ENCODE measurements at regions not wholly inside any gene's neighbourhood (a gene's known extent, or its start where the extent isn't known, plus 50 kb on each side); places are given as distances from the start of the nearest gene placed in this dataset.
"Not testable (repeated sequence)": the region's sequence is repeated elsewhere in the genome, so short reads cannot be mapped to it uniquely, and the experiment has no call there.

GRCh38 chr2:38463752-38464151 is 86.7 kb upstream of the ATL2 start:
- intact Hi-C loops (cut with DNase I) = no loop called here
- no peak for DNase-seq (ENCODE audit: low spot score)

DNA sequence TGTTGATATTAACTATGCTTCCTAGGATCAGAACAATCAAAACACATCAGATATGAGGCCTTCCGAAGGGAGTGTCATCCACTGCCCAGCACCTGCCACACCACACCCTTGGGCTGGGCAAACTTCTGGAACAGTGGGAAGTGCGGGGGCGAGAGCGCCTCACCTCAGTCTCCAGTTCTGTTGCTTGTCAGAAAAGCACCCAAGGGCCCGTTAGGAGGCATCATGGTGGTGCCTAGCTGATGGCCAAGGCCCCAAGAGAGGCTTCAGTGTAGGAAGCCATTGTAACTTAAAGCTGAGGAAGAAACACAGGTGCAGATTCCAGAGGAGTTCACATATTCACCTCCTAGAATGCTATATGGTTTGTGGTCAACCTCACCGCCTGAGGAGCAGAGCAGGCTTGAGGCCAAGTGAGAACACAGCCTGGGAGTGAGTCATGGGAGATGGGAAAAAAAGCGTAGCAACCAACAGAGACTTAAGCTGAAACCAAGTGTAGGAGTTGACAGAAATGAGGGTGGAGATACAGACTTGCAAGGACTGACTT is 85.1 kb upstream of the ATL2 start:
- intact Hi-C loops (cut with DNase I) = no loop called here
- no peak for DNase-seq (ENCODE audit: low spot score)

- intact Hi-C loops (cut with DNase I) = no loop called here
- no peak for DNase-seq (ENCODE audit: low spot score)
Observed at GRCh38 chr2:38461470-38461869, 84.4 kb upstream of the ATL2 start.

GRCh38 chr2:38460313-38460712 is 83.2 kb upstream of the ATL2 start:
- intact Hi-C loops (cut with DNase I) = no loop called here

DNA sequence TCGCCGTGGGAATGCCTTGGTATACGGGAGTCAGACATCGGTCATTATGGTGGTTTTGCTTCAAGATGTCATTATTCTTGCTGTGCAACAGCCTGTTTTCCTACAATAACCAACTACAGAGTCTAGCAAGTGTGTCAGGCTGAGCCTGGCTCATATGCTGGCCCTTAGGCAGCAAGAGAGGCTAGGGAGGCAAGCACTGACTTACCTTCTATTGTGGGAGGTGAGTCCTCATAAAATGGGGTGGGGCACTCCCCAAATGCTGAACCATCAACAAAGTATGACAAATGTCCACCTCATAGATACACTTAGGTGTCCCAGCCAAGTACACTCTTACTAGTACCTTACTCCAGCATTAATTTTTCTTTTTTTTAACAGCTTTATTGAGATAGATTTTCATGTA is 77.0 kb upstream of the ATL2 start:
- intact Hi-C loops (cut with DNase I) = no loop called here
- DNase-seq (ENCODE audit: low spot score) = no peak

More at GRCh38 chr2:38460313-38460712, 83.2 kb upstream of the ATL2 start:
- DNase-seq (ENCODE audit: low spot score) = no peak

DNA sequence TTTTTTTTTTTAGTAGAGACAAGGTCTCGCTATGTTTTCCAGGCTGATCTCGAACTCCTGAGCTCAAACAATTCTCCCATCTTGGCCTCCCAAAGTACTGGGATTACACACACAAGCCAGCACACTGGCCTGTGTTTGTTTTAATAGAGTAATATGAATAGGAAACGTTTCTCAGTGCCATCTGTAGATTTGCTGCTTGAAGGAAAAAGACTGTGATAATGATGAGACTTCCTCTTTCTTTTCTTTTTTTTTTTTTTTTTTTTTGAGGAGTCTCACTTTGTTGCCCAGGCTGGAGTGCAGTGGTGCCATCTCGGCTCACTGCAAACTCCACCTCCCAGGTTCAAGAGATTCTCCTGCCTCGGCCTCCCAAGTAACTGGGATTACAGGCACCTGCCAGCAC is 74.7 kb upstream of the ATL2 start:
- intact Hi-C loops (cut with DNase I); DNase-seq (ENCODE audit: low spot score): not testable (repeated sequence)

DNA sequence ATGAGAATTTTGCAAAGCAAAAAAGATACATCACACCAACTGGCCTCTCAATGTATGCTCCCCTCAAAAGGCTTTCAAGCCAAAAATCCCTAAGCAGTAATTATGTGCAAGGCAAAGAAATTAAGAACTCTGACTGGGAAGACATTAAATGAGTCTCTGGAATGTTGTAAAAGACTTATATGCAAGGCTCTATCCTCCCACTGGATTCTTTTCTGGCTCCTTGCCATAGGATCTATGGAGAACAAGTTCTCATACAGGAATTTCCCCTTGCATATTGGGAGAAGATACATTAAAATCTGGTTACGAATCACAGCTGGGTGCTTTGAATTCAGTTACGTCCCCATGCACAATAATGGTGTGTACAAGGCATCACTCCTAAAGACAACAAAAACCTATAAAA is 73.4 kb upstream of the ATL2 start:
- DNase-seq (ENCODE audit: low spot score) = no peak
- intact Hi-C loops (cut with DNase I) = no loop called here

DNA sequence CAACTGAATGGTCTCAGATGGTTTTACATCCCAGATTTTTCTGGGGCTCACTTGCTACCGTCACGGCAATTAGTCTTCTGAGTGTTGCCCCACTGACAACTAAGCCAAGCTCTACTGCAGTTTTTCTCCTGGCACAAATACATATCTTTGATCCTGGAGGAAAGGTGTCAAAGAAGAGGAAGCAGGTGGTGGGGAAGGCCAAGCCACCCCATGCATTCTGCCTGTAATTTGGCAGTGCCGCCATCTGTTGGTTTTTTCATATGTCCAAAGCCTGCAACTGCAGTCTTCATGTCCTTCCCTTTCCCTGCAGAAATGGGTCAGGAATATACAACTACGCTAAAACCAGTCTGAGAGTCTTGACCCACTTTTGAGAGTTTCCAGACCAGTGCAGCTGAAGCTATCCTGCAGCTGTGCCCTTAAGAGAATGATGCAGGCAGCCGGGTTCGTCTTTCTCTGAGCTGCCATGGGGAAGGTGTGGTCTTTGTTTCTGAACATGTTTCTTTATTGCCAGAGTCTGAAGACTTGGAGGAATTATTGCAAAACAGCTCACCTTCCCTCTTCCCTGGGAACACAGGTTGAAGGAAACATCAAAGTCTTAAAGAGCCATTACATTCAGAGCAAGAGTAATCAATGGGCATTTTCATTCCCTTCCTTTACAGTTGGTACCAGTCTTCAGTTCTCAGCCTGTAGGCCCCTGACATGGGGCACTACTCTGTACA is 71.8 kb upstream of the ATL2 start:
- intact Hi-C loops (cut with DNase I) = no loop called here
- peak; percentile 10 for DNase-seq (ENCODE audit: low spot score)

- intact Hi-C loops (cut with DNase I) = no loop called here
- DNase-seq (ENCODE audit: low spot score) = no peak
Observed at GRCh38 chr2:38446906-38447561, 70.0 kb upstream of the ATL2 start.

GRCh38 chr2:38446418-38446817 is 69.3 kb upstream of the ATL2 start:
- intact Hi-C loops (cut with DNase I) = no loop called here

GRCh38 chr2:38444247-38444646 is 67.2 kb upstream of the ATL2 start:
- intact Hi-C loops (cut with DNase I) = no loop called here
- DNase-seq (ENCODE audit: low spot score) = no peak

More at GRCh38 chr2:38446418-38446817, 69.3 kb upstream of the ATL2 start:
- DNase-seq (ENCODE audit: low spot score) = no peak

GRCh38 chr2:38442643-38443541 is 65.8 kb upstream of the ATL2 start:
- peak; percentile 28 for DNase-seq (ENCODE audit: low spot score)
- intact Hi-C loops (cut with DNase I) = no loop called here

GRCh38 chr2:38441346-38441745 is 64.3 kb upstream of the ATL2 start:
- DNase-seq (ENCODE audit: low spot score) = peak; percentile 35
- intact Hi-C loops (cut with DNase I) = no loop called here

DNA sequence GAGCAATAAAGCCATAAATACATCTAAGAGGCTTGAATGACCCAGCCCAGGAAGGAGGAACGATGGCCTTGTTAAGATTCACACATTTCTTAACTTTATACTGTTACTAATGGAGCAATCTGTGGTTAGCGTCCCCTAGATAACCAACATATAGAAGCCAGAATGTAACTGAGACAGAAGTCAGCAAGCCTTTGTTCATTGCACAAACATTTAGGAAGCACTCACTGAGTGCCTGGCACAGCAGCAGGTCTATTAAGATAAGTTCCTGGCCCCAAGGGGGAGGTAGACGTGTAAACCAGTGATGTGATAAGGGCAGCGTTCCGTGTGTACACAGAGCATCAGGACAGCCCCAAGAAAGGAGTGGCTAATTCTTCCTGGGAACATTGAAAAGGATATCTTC is 63.6 kb upstream of the ATL2 start:
- intact Hi-C loops (cut with DNase I) = no loop called here
- DNase-seq (ENCODE audit: low spot score) = peak; percentile 35

DNA sequence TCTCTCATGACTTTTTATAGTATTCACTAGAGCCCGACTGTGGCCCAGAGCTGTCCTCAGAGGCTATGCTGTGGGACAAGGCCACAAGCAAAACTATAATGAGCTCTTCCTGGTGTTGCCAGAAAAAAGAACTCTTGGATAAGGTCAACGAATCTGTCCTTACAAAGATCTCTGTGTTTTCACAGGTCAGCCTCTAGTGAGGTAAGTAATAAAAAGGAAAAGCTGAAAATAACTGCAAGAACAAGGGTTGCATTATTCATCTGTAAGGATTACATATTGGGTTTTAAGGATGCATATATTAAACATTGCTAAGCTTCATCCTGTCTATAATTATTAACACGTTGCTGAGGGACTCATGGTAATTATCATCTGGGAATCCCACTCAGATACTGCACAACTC is 62.8 kb upstream of the ATL2 start:
- no peak for DNase-seq (ENCODE audit: low spot score)
- intact Hi-C loops (cut with DNase I) = no loop called here

- intact Hi-C loops (cut with DNase I) = no loop called here
- peak; percentile 10 for DNase-seq (ENCODE audit: low spot score)
Observed at GRCh38 chr2:38438883-38439612, 62.0 kb upstream of the ATL2 start.

GRCh38 chr2:38438133-38438882 is 61.2 kb upstream of the ATL2 start:
- intact Hi-C loops (cut with DNase I) = no loop called here
- peak; percentile 11 for DNase-seq (ENCODE audit: low spot score)

GRCh38 chr2:38436227-38436664 is 59.2 kb upstream of the ATL2 start:
- peak; percentile 11 for DNase-seq (ENCODE audit: low spot score)
- intact Hi-C loops (cut with DNase I) = no loop called here
